ENCODE measurements at regions not wholly inside any gene's neighbourhood (a gene's known extent, or its start where the extent isn't known, plus 50 kb on each side); places are given as distances from the start of the nearest gene placed in this dataset.

DNA sequence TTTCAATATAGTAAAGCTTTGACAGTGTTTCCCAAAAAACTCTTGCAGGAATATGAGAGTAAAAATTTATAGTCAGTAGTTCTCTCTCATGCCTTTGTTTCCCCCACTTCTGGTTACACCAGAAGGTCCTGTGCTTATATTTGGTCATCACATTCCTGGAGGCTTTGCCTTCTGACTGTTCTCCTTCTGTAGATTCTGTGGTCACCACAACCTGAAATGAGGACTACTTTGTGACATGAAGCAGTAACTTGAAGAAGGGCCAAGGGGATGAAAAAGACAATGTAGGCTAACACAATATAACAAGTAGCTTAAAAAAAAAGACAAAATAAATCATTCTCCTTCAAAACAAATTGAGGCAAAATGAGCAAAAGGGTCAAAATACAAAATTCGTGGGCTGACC is 366.2 kb upstream of the NR3C2 start:
- TF ChIP-seq, protein P1, sequence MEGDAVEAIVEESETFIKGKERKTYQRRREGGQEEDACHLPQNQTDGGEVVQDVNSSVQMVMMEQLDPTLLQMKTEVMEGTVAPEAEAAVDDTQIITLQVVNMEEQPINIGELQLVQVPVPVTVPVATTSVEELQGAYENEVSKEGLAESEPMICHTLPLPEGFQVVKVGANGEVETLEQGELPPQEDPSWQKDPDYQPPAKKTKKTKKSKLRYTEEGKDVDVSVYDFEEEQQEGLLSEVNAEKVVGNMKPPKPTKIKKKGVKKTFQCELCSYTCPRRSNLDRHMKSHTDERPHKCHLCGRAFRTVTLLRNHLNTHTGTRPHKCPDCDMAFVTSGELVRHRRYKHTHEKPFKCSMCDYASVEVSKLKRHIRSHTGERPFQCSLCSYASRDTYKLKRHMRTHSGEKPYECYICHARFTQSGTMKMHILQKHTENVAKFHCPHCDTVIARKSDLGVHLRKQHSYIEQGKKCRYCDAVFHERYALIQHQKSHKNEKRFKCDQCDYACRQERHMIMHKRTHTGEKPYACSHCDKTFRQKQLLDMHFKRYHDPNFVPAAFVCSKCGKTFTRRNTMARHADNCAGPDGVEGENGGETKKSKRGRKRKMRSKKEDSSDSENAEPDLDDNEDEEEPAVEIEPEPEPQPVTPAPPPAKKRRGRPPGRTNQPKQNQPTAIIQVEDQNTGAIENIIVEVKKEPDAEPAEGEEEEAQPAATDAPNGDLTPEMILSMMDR (IDR thresholded peaks at IDR 0.05; ENCODE audit: insufficient read depth, low read length, poor library complexity, severe bottlenecking): no peak
- no peak for TF ChIP-seq EZH2phosphoT487 (conservative IDR thresholded peaks at IDR 0.05; ENCODE audit: low read length)
